BE2C (cell line): ENCODE measurements at regions not wholly inside any gene's neighbourhood (a gene's known extent, or its start where the extent isn't known, plus 50 kb on each side); places are given as distances from the start of the nearest gene placed in this dataset.
"Not testable (repeated sequence)": the region's sequence is repeated elsewhere in the genome, so short reads cannot be mapped to it uniquely, and the experiment has no call there.

ENCODE experiments used
- DNase-seq: peaks from one replicate; pipeline ENCODE4 v3.0.0-alpha.2; 2020
- H3K27me3 ChIP-seq: fragments of 250-450 bp; sonication (Bioruptor Pico); 2 replicates; pipeline ENCODE4 v1.5.1; 2020; ENCODE audit warnings: mild to moderate bottlenecking
- H3K36me3 ChIP-seq: fragments of 250-450 bp; sonication (Bioruptor Pico); 2 replicates; pipeline ENCODE4 v1.5.1; 2020; ENCODE audit warnings: mild to moderate bottlenecking
- H3K4me1 ChIP-seq: fragments of 250-450 bp; sonication (Bioruptor Pico); 2 replicates; pipeline ENCODE4 v1.5.1; 2020
- H3K4me3 ChIP-seq: 2 replicates; pipeline ENCODE4 v1.5.1; 2011; ENCODE audit warnings: low read depth, low read length
- H3K9me3 ChIP-seq: fragments of 250-450 bp; sonication (Bioruptor Pico); 2 replicates; pipeline ENCODE4 v1.5.1; 2020
- CTCF ChIP-seq: IDR thresholded peaks from 2 replicates; pipeline ENCODE4 v1.5.1; 2012; ENCODE audit warnings: mild to moderate bottlenecking, low read depth, low read length

DNA sequence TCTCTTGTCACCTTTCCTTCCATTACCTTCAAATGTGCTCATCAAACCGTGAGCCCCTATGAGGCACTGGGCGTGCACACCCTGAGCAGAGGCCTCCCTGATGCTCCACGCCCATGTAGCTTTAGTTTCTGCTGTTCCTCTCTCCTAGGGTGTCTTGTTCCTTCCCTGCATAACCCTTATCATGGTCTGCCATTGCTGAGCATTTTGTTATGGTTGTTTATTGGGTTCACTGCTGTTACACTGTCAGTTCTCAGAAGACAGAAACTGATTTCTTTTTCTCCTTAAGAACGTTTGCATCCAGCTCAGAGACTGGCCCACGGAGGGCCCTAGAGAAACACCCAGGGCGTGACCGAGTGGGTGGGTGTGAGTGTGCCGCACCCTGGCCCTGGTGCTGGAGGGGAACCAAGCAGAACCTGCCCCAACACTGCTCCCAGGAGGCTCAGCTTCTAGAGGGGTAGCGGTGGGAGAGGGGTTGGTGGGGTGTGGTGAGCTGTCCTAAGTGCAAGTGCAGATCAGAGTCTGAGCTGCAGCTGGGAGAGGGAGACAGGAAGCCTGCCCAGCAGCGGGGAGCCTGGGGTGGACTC is 61.4 kb upstream of the URI1 start:
- Histone ChIP-seq H3K9me3 (no peaks in the 10 kb centered on the region), H3K36me3 (no peaks in the 10 kb centered on the region), H3K27me3 (no peaks in the 10 kb centered on the region), H3K4me3 (no peak overlapping the region), H3K4me1 (no peaks in the 10 kb centered on the region)
- TF ChIP-seq CTCF: no peak
- DNase-seq: no peak

DNA sequence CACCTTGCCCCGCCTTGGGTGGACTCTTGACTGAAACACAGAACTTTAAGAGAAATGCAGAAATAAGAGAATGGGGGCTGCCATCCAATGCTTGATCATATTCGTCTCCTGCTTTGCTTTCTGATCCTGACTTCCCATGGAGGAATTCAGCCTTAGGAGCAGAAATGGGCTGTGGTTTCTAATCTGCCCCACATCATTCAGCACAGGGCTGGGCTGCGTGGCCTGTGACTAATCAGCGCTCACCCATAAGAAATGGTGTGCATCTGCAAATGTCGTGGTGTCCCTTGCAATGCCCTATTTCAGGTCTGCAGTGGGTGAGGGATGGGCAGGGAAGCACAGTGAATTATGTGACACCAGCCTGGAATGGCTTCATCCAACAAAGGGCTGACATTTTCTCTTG is 60.7 kb upstream of the URI1 start:
- H3K4me1 ChIP-seq: no peaks in the 10 kb centered on the region
- no peaks in the 10 kb centered on the region for H3K27me3 ChIP-seq
- H3K9me3 ChIP-seq: no peaks in the 10 kb centered on the region
- H3K36me3 ChIP-seq: no peaks in the 10 kb centered on the region
- DNase-seq: no peak
- TF ChIP-seq CTCF: no peak
- H3K4me3 ChIP-seq: no peak overlapping the region

GRCh38 chr19:29882719-29883105 is 59.3 kb upstream of the URI1 start:
- no peaks in the 10 kb centered on the region for H3K9me3 ChIP-seq
- H3K4me1 ChIP-seq: no peaks in the 10 kb centered on the region
- TF ChIP-seq CTCF: no peak
- no peak overlapping the region for H3K4me3 ChIP-seq
- no peaks in the 10 kb centered on the region for H3K27me3 ChIP-seq
- no peak for DNase-seq
- H3K36me3 ChIP-seq: no peaks in the 10 kb centered on the region

DNA sequence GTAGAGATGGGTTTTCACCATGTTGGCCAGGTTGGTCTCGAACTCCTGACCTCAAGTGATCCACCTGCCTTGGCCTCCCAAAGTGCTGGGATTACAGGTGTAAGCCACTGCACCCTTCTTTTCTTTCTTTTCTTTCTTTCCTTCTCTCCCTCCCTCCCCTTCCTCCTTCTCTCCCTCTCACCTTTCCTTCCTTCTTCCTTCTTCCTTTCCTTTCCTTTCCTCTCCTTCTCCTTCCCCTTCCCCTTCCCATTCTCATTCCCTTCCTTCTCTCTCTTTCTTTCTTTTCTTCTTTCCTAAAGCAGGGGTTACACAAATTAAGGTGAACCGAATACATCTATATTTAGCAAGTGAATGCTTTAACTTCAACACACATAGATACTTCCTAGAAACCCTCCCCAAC is 58.0 kb upstream of the URI1 start:
- Histone ChIP-seq H3K4me3 (no peak overlapping the region), H3K4me1 (no peaks in the 10 kb centered on the region), H3K9me3 (no peaks in the 10 kb centered on the region), H3K27me3 (no peaks in the 10 kb centered on the region), H3K36me3 (no peaks in the 10 kb centered on the region)
- TF ChIP-seq CTCF: no peak
- no peak for DNase-seq

- no peaks in the 10 kb centered on the region for H3K27me3 ChIP-seq
- no peaks in the 10 kb centered on the region for H3K36me3 ChIP-seq
- no peak for TF ChIP-seq CTCF
- no peak overlapping the region for H3K4me3 ChIP-seq
- no peak for DNase-seq
- H3K9me3 ChIP-seq: no peaks in the 10 kb centered on the region
- no peaks in the 10 kb centered on the region for H3K4me1 ChIP-seq
Measured at GRCh38 chr19:29884466-29884865, 57.6 kb upstream of the URI1 start.

DNA sequence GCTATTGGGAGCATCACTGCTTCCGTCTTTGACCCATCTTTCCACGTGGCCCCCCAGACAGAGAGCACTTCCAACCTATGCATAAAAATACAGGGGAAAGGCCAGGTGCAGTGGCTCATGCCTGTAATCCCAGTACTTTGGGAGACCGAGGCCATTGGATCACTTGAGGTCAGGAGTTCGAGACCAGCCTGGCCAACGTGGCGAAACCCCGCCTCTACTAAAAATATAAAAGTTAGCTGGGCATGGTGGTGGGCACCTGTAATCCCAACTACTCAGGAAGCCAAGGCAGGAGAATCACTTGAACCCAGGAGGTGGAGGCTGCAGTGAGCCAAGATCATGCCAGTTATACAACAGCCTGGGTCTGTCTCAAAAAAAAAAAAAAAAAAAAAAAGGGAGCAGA is 55.9 kb upstream of the URI1 start:
- not testable (repeated sequence) for H3K4me3 ChIP-seq, H3K9me3 ChIP-seq, DNase-seq, H3K36me3 ChIP-seq, H3K4me1 ChIP-seq, H3K27me3 ChIP-seq

GRCh38 chr19:29886586-29886985 is 55.5 kb upstream of the URI1 start:
- no peaks in the 10 kb centered on the region for H3K36me3 ChIP-seq
- no peak overlapping the region for H3K4me3 ChIP-seq
- H3K4me1 ChIP-seq: no peaks in the 10 kb centered on the region
- H3K9me3 ChIP-seq: no peaks in the 10 kb centered on the region
- no peak for TF ChIP-seq CTCF
- H3K27me3 ChIP-seq: no peaks in the 10 kb centered on the region
- DNase-seq: no peak
